Fibroblast of villous mesenchyme (primary cell): ENCODE measurements at regions not wholly inside any gene's neighbourhood (a gene's known extent, or its start where the extent isn't known, plus 50 kb on each side); places are given as distances from the start of the nearest gene placed in this dataset.

ENCODE experiments used
- DNase-seq: peaks from one replicate; pipeline ENCODE4 v3.0.0-alpha.2; 2010; ENCODE audit warnings: low read depth
- H3K4me3 ChIP-seq: 2 replicates; pipeline ENCODE4 v1.5.1; 2011; ENCODE audit warnings: low read depth, mild to moderate bottlenecking, low read length
- TF ChIP-seq, protein P1 (sequence below): IDR thresholded peaks from 2 replicates; pipeline ENCODE4 v1.5.1; 2012; ENCODE audit warnings: low read depth, mild to moderate bottlenecking, low read length; ENCODE audit not compliant: insufficient read depth

DNA sequence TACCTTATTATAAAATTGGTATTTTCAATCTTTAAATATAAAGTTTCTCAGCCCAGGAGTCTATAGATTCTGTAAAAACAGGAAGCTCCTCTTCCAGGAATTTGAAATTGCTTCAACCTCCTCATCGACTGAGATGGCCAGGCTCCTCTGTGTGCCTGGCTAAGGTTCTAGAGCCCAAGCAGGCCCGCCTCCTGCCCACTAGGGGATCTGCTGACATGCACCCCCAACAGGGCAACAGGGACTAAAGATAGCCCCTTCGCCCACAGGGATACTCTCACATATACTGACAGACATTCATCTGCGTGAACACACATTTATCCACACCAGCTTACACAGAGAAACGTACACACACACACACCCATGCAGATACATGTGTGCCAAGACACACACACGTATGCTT is 183.1 kb upstream of the TLE3 start:
- H3K4me3 ChIP-seq, result no peak overlapping the region
- TF ChIP-seq, protein P1, sequence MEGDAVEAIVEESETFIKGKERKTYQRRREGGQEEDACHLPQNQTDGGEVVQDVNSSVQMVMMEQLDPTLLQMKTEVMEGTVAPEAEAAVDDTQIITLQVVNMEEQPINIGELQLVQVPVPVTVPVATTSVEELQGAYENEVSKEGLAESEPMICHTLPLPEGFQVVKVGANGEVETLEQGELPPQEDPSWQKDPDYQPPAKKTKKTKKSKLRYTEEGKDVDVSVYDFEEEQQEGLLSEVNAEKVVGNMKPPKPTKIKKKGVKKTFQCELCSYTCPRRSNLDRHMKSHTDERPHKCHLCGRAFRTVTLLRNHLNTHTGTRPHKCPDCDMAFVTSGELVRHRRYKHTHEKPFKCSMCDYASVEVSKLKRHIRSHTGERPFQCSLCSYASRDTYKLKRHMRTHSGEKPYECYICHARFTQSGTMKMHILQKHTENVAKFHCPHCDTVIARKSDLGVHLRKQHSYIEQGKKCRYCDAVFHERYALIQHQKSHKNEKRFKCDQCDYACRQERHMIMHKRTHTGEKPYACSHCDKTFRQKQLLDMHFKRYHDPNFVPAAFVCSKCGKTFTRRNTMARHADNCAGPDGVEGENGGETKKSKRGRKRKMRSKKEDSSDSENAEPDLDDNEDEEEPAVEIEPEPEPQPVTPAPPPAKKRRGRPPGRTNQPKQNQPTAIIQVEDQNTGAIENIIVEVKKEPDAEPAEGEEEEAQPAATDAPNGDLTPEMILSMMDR, result no peak
- DNase-seq, result no peak

- TF ChIP-seq, protein P1, result no peak
- no peak for DNase-seq
- no peak overlapping the region for H3K4me3 ChIP-seq
Observed at GRCh38 chr15:70279096-70279495, 181.4 kb upstream of the TLE3 start.

GRCh38 chr15:70278644-70279043 is 180.9 kb upstream of the TLE3 start:
- H3K4me3 ChIP-seq, result no peak overlapping the region
- no peak for DNase-seq
- TF ChIP-seq, protein P1, result no peak

DNA sequence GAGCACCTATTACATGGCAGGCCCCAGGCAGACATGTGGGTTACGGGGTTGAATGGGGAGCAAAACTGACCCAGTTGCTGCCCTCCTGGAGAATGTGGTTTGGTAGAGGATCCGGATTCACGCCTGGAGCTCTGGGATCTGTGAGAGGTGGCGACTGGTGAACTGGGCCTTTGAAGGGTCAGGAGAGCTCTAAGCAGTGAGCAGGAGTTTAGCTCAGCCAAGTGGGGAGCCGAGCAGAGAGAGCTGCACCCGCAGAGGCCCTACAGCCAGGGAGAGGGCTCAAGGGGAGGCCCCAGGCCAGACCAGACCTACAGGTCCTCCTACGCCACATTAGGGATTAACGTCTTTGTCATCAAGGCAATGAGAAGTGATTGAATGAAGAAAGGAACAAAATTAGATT is 179.8 kb upstream of the TLE3 start:
- H3K4me3 ChIP-seq, result no peak overlapping the region
- TF ChIP-seq, protein P1, result no peak
- DNase-seq, result no peak

GRCh38 chr15:70276401-70276800 is 178.7 kb upstream of the TLE3 start:
- TF ChIP-seq, protein P1, result no peak
- no peak overlapping the region for H3K4me3 ChIP-seq
- DNase-seq, result no peak

GRCh38 chr15:70275461-70276138 is 177.9 kb upstream of the TLE3 start:
- TF ChIP-seq, protein P1, result no peak
- H3K4me3 ChIP-seq, result no peak overlapping the region
- no peak for DNase-seq

DNA sequence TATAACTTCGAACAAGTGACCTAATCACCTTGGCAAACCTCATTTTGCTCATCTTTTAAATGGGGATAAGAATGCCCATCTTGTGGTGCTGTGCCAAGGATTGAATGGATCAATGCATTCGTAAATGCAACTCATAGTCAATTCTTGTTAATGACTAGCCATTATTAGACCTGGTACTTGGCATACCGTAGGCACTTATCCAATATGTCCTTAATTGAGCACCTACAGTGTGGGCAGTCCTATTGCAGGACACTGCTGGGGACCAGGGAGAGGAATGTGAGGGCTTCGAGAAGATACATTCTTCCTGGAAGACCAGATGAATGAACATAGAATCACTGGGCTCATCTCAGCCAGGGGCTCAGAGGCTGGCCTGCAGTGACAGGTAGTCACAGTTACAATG is 177.2 kb upstream of the TLE3 start:
- TF ChIP-seq, protein P1, result no peak
- H3K4me3 ChIP-seq, result no peak overlapping the region
- DNase-seq, result no peak
